ENCODE measurements at regions not wholly inside any gene's neighbourhood (a gene's known extent, or its start where the extent isn't known, plus 50 kb on each side); places are given as distances from the start of the nearest gene placed in this dataset.
"Not testable (repeated sequence)": the region's sequence is repeated elsewhere in the genome, so short reads cannot be mapped to it uniquely, and the experiment has no call there.

DNA sequence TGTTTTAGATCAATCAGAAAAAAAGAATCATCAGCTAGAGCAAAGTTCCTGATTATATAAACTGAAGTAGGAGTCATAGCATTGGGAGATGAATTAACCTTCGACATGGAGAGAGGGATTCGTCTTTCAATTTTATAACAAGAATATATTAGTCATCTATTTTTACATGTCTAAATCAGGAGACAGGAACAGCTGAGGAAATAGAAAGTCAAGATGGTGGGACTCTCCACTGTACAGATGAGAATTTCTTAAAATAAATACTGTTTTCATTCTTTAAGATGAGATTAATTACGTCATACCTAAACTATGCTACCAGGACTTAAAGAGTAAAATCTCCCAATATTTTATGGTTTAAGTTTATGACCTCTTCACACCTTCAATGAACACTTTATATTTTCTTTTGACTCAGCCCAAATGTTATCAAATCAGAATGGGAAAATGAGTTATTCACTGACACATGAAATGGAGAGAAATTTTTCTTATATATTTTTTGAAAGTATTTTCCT is 1137.7 kb downstream of the EPHA7 start:
- no peak for DNase-seq (ENCODE audit: low read depth, low spot score)

DNA sequence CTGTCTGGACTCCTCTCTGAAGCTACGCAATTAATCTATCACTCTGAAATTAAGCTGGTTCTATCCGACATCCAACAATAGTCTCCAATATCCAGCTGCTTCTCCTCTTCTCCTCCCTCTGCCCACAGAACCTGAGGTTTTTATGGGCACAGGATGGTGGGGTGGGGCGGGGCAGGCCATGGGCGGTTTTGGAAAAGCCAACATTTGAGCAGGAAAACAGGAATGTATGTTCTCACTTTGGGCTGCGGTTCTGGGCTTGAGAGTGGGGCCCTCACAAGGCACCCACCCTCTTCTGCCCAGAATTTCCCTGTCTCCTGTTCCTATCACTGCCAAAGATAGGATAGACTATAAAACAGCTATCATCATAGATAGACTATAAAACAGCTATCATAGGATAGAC is 1144.2 kb downstream of the EPHA7 start:
- DNase-seq (ENCODE audit: low read depth, low spot score): no peak

DNA sequence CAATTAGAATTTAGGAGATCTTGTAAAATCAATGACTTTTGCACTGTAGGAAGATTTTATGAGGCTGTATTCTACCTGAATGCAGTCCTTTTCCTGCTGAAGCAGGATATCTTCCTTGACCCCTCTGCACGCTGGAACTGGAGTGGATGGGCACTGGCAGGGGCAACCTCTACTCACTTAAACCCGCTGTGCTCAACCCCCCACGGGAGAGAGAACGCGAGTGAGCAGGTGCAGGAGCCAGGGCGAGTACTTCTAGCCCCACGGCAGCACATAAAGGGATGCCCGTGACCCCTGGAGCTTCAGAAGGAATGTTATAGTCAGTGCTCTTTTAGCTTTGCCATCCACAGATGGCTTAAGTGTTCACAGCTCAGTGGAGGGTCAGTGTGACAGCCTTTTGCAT is 1144.8 kb downstream of the EPHA7 start:
- DNase-seq (ENCODE audit: low read depth, low spot score): no peak

DNA sequence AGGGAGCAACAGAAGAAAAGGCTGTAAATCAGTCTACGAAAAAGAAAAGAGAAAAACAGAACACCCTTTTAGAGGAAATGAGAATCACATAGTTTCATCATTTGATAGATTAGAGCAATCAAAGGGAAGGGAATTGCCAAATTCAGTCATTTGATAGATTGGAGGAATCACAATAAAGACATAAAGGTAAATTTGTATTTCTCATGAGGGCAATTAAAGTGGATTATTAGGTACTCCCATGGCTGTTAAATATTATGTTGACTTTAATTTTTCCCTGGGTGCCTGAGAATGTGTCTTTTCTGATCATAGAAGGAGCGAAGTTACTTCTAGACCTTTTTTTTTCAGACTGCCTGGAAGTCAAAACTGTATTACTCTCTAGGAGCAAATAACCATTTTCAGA is 1145.7 kb downstream of the EPHA7 start:
- no peak for DNase-seq (ENCODE audit: low read depth, low spot score)

DNA sequence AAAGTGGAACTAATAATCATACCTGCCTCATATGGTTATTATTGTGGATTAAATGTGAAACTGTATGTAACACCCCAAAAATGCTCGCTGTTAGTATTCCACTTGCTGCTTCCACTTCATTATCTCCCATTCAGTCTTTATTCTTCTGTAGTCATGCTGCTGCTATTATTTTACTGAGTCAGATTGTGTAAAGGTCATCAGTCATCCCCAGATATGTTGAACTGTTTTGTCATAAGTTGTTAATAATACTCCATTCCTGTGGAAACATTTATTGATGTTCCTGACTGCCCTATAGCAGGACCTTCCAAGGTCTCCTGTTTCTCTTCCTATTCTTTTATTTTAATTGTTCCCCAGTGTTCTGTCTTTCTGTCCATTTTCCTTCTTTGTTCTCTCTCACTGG is 1148.3 kb downstream of the EPHA7 start:
- no peak for DNase-seq (ENCODE audit: low read depth, low spot score)

DNA sequence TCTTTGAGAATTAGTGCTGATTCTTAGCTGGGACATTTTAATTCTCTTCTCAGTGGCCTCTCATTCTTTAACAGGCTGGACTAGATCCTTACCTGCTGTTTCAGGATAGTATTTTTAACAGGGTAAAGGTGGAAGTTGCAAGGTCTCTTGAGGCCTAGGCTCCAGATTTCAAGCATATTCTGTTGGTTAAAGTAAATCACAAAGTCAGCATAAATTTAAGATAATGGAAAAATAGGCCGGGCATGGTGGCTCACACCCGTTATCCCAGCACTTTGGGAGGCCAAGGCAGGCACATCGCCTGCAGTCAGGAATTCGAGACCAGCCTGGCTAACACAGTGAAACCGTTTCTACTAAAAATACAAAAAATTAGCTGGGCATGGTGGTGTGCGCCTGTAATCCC is 1149.0 kb downstream of the EPHA7 start:
- no peak for DNase-seq (ENCODE audit: low read depth, low spot score)

DNA sequence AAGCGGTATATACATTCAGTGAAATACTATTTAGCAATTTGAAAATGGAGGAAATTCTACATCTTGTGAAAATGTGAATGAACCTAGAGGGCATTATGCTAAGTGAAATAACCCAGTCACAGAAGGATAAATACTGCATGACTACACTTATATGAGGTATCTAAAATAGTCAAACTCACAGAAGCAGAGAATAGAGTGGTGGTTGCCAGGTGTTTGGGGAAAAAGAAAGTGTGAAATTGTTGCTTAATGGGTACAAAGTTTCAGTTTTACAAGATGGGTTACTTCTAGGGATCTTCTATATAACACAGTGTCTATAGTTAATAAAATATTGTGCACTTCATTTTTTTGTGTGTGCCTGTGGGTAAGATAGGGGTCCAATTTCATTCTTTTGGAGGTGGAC is 1152.0 kb downstream of the EPHA7 start:
- DNase-seq (ENCODE audit: low read depth, low spot score): no peak

DNA sequence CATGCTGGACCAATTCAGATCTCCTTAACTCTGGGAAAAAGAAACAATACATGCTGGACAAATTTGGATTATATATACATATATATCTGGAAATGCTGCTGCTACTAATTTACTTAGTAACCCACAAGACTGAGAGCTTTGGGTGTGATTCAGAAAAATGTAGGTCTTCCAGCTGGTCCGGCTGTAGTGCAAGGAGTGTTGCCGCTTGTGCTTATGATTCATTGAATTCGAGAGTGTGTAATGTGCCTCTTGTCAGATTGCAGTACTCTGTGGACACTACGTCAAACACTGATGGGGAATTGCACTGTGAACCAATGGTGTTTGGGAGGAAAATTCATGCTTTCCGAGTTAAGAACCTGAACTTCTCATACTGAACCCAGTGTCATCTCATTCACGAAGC is 1155.5 kb downstream of the EPHA7 start:
- no peak for DNase-seq (ENCODE audit: low read depth, low spot score)

DNA sequence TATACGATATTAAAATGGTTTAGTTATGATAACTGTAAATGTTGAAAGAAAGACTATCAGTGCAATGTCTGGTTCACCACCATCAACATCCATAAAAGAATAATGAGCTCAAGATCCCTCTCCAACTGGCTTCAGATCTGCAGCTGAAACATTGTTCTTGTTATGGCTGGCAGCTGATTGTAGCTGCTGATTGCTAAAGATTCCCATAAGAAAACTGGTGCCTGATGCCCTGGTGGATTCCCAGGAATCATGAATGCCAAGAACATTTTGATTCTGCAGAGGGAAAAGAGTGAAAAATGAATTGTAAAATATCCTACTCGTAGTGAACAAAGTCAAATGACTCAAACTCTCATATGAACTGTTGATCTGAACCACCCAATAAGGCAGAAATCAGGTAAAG is 1160.2 kb downstream of the EPHA7 start:
- DNase-seq (ENCODE audit: low read depth, low spot score): no peak

DNA sequence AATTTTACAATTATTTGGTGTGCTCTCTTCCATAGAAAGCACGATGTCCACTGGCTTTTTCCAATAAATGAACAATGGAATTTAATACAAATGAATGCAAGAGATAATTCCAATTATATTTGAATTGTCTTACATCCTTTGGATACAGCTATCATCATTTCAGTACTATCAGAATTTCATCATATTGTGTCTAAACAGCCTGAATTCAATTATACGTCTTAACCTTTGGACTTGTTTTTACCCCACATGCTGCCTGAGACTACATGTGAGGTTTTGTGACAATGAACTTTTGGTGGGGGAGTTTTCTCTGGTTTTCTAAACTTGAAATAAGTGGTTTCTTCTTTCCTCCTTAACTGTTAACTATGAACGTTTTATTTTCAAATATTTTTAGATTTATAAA is 1176.0 kb downstream of the EPHA7 start:
- DNase-seq (ENCODE audit: low read depth, low spot score): no peak

DNA sequence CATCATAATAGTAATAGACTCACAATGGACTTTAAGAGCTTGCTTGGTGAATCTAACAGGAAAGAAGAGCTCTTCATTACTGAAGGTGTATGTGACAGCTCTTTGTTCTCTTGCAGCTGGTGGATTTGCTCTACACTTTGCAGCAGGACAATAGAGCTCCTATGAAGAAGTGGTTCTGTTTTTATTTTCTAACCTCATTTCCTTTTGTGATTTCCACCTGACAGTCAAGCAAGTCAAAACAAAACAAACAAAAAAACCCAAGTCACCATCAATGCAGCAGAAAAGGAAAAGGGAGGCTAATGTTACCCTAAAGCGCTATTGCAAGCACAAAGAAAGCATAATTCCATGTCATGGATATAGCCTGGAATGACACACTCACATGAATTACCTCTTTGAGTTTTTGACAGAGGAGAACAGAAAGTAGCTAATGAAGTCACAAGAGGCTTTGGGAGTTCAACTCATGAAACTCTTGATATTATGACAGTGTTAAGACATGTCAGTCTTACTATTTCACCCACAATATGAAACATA is 1188.1 kb downstream of the EPHA7 start:
- no peak for DNase-seq (ENCODE audit: low read depth, low spot score)

DNA sequence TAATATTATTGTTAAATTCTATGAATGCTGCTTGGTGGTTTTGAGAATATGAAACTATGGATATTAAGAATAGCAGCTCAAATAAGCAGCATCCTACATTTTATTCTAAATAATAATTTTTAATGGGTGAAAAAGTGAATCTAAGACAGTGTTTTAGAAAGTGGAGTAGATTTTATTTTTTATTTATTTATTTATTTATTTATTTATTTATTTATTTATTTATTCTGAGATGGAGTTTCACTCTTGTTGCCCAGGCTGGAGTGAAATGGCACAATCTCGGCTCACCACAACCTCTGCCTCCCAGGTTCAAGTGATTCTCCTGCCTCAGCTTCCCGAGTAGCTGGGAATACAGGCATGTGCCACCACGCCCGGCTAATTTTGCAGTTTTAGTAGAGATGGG is 1199.4 kb downstream of the EPHA7 start:
- not testable (repeated sequence) for DNase-seq (ENCODE audit: low read depth, low spot score)

DNA sequence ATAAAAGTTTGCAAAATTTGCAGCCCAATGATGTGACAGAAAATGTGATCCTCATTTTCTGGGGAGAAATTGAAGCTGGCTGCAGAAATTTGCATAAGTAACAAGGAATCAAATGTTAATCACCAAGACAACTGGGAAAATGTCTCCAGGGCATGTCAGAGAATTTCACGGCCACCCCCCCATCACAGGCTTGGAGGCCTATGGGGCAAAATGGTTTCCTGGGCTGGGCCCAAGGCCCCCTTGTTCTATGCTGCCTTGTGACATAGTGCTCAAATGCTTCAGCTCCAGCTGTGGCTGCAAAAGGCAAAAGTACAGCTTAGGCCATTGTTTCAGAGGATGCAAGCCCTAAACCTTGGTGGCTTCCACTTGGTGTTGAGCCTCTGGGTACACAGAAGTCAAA is 1202.6 kb downstream of the EPHA7 start:
- no peak for DNase-seq (ENCODE audit: low read depth, low spot score)

DNA sequence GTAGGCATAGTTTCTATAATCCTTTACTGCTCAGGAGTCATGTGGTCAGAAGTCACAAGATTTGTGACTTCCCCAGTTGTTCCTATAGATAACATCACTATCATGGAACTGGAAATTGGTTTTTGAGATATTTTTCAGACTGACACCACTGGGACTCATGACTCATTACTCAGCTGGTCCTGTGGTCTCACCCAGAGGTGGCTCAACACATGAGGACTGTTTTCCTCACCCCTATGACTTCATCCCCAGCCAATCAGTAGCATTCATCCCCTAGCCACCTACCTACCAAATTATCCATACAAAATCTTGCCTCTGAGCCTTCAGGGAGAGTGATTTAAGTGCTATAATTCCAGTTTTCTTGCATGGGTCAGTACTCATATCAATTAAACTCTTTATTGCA is 1217.7 kb downstream of the EPHA7 start:
- no peak for DNase-seq (ENCODE audit: low read depth, low spot score)

DNA sequence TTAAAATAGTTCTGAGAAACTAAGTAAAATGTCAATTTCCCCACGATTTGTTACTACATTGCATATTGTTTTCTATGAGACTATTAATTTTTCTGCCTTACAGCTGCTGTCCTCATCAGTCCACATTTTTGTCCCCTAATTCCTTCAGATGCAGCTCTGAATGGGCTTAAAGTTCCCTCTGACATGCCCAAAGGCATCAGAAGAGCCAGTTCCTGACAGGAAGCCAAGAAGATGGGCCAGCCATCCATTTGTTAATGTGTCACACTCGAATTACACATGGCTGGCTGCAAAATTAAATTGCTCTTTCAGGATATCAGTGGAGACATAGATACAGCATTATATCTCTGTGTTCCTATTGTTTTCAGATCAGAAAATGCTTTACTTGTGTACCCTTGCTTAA is 1223.0 kb downstream of the EPHA7 start:
- DNase-seq (ENCODE audit: low read depth, low spot score): no peak

DNA sequence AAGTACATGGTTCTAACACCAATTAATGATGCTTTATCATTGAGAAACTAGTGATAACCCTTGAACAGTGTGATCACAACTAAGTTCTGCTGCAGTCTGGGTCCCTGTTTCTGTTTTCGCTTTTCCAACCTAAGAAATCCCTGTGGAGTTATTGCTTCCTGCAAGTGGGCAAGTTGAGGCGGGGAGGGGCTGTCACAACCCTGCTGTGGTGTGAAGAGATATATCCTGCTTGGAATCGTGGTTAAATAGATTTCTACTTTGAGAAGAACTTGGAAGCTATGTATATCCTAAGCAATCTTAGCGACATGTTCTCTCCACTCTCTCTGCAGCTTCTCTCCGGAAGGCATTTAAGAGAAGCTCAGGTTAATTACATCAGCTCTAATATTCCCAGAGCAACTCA is 1223.6 kb downstream of the EPHA7 start:
- no peak for DNase-seq (ENCODE audit: low read depth, low spot score)

DNA sequence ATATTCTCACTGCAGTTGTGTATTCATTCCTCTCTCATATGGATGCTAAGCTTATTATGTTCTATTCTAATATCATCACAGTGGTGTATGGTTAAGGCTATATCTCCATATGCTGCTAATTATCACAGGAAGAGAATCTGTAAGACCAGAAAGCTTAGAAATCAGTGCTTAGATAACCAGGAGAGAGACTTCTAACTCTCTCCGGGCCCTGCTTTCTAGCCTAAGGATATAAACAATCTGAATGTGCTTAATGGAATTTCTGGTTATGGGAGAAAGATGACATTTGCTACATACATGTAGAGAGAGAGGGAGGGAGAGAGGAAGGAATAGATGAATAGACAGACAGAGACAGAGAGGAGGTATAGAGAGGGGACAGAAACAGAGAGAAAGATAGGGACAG is 1231.3 kb downstream of the EPHA7 start:
- no peak for DNase-seq (ENCODE audit: low read depth, low spot score)

DNA sequence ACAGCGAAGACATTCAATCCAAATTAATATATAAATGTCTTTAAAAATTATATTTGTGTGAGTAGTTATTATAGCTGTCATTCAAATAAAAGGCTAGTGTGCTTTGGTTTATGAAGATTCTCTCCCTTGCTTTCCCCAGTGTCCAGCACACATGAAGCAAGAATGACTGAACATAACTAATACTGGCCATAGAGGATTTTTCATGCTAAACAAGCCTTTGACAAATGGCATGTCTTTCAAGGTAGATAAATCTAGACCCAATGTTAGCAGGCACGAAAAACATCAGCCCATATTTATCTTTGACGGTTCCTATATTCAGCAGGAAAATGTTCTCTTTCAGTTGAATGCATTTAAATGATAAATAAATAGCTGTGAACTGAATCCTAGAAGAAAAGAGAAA is 1234.4 kb downstream of the EPHA7 start:
- DNase-seq (ENCODE audit: low read depth, low spot score): no peak

DNA sequence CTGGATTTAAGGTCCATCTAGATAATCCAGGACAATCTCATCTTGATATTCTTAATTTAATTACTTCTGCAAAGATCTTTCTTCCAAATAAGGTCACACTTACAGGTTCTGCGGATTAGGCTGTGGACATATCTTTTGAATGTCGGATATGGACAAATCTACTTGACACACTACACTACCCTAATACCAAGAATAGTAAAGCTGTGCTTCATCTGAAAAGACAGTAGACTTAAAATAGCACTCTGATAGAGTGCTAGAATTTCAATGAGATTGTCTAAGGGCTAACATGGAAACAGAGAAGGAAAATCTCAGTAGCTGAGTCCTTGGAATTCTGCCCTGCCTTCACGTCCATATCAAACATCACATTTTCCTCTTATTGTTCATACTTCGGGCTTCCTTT is 1238.0 kb downstream of the EPHA7 start:
- no peak for DNase-seq (ENCODE audit: low read depth, low spot score)

DNA sequence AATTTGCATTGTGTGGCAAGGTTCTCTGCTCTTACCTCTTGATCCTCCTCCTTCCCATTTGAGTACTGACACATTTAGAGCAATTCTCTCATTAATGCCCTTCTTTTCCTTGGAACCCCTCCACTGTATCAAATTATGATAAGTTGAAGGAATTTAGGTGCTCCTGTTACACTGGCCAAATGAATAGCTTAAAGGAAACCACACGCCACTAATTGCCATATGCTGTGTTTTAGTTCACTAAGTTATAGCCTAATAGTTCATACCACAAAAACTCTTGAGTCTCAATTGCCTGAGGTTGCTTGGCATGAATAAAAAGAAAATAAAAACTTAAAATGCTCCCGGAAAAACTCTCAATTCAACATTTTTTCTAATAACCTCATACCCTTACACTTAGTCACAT is 1239.3 kb downstream of the EPHA7 start:
- DNase-seq (ENCODE audit: low read depth, low spot score): no peak

DNA sequence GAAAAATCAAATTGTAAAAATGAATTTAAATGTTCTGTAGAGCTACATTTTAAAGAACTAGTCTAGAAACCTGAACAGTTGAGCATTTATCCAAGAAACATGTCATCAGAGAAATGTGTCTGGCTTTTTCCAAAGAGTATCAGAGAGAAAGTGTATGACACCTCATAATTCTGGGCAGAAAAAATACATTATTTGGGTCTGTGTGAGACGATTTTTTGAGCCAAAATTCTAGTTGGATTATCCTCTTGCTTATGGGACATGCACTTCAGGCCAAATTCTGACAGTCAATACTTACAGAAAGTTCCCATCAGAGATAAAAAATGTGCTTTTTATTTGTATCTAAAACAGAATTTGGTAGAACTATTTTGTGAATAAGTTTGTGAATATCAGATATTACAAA is 1242.7 kb downstream of the EPHA7 start:
- no peak for DNase-seq (ENCODE audit: low read depth, low spot score)

DNA sequence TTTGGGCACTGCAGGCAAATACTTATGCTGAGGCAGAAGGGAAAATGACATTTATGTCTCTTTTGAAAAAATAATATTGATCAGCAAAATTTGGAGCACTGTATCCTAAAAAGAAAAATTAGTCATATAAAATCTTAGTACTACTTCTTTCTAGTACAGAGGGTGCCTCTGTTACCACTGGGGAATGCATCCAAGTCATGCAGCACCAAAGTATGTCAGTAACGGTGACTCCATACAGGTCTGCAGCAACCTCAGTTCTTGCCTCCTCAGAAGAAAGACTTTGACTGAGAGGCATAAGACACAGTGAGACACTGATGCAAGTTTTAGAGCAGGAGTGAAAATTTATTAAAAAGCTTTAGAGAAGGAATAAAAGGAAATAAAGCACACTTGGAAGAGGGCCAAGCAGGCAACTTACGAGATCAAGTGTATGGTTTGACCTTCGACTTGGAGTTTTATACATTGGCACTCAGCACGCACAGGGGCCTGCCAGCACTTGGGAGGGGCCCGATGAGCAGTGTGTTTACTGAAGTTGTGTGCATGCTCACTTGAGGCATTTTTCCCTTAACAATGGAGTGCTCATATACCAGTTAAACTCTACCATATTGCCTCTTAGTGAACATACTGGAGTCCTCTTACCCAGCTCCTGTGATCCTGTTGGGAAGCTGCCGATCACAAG is 1244.8 kb downstream of the EPHA7 start:
- no peak for DNase-seq (ENCODE audit: low read depth, low spot score)

DNA sequence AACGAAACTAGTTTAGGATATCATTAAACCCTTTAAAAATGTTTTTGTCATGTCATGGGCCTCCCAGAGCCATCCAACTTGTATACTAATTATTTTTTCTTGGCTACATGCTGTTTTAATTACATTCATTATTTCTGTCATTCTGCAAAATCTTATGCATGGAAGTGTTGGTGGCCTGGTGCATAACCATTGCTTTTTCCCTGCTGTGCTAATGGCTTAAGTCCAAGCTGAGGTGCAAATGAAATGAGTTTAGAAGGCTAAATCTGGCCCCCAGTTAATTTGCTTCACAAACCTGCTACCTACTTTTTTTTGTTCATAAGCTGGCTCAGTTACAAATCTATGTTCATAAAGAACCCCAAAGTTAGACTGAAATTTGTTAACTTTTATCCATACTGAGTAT is 1249.9 kb downstream of the EPHA7 start:
- DNase-seq (ENCODE audit: low read depth, low spot score): no peak

DNA sequence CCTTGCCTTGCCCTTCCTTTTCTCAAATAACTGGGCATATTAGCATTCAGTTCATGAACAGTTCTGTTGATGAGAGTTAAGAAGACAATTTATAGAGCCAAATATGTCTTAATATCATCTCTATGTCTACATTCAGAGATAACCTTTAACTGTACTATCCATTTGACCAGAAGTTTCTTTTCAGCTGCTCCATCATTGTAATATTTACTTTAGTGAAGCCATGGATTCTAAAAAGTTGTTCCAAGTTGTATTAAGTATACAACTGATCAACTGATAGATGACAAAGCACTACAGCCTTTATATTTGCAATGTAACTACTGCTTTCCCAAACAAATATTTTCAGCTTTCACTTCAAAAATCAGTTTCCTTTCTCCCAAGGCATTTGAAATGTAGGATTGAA is 1252.7 kb downstream of the EPHA7 start:
- no peak for DNase-seq (ENCODE audit: low read depth, low spot score)
